NOMO-1 (cell line): ENCODE measurements at regions not wholly inside any gene's neighbourhood (a gene's known extent, or its start where the extent isn't known, plus 50 kb on each side); places are given as distances from the start of the nearest gene placed in this dataset.

Source experiments
- DNase-seq, 2 experiments: peaks; one replicate each; lab custom pipeline; 2025; ENCODE audit not compliant: unreplicated experiment in 2 of 2; lab: John Stamatoyannopoulos, UW

GRCh38 chr1:209341146-209341545 is 242.4 kb upstream of the CAMK1G start:
- no peak for DNase-seq

- no peak for DNase-seq
Observed at GRCh38 chr1:209341673-209342420, 241.7 kb upstream of the CAMK1G start.

GRCh38 chr1:209342441-209343175 is 240.9 kb upstream of the CAMK1G start:
- DNase-seq, result no peak

- no peak for DNase-seq
Observed at GRCh38 chr1:209343511-209343910, 240.0 kb upstream of the CAMK1G start.

DNA sequence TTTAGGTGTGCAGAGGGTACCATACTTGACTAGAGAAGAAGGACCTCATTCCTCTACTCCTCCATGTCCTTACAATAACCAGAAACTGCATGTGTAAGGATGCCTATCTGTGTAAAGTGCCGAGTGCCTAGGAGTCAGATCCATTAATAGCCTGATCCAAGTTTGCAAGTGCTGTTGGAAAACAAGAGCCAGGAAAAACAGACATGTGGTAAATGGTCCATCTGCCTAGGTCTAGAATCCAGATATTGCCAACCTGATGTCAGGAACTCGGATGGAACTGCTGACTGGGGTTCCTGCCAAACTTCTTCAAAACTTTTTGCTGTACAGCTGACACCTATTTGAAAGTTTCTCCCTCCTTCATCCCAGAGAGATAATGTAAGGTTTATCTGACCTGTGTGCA is 239.4 kb upstream of the CAMK1G start:
- no peak for DNase-seq

DNA sequence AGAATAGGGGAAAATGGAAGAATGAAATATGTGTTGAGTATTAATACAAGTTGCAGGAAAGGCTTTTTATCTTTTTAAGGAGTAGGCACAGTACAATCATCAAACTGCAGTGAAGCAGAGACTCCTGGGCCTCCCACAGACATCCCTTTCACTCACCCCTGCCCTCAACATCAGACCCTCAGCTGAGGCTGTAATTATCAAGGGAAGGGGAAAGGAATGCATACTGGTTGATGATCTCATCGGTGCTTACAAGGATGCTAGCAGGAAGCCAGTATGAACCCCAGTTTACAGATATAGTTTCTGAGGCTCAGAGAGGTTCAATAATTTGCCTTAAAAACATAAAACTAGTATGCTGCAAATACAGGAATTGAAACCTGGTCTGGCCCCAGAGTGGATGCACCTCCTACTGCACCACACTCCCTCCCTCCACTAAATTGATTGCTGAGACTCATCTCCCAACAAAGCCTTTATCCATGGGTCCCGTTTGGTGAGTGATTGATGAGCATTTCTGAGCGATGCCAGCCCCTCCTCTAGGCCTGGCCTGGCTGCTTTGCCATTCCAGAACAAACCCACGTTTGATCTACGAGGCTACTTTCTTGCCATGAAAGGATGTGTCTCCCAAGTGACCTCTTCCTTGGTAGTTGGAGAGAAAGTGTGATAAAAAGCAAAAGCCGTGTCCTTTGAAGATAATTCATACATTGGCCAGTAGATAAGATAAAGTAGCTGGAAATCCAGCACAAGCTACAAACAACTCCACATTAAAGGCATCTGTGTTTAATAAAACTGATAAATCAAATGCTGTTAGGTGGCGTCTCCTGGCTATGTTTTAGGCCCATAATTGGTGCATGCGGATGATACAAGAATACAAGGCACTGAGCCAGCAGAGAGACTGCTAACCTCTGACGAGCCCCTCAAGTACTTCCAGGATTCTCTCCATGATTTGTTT is 233.9 kb upstream of the CAMK1G start:
- DNase-seq, result peak in 1 of 2 experiments; percentile 14

- DNase-seq, result no peak
Observed at GRCh38 chr1:209353053-209353452, 230.5 kb upstream of the CAMK1G start.

GRCh38 chr1:209354111-209354839 is 229.2 kb upstream of the CAMK1G start:
- peak; percentile 42 to 64 for DNase-seq

- no peak for DNase-seq
Observed at GRCh38 chr1:209354840-209355165, 228.7 kb upstream of the CAMK1G start.

DNA sequence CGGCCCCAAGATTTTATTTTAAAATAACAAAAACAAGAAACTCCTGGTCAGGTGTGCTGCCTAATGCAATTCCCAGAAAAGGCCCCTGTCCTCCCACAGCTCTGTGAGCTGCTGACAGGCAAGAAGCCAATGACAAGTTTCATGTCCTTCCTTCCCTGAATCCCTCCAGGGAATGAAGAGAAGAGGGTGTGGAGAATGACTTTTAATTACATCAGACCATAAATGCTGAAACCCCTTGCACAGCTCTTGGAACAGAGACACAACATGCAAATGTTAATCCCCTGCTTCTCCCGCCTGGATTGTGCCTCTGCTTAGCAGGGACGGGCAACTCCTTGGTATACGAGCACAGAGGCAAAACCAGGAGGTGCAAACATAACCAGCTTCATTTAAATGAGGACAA is 228.1 kb upstream of the CAMK1G start:
- DNase-seq, result no peak

DNA sequence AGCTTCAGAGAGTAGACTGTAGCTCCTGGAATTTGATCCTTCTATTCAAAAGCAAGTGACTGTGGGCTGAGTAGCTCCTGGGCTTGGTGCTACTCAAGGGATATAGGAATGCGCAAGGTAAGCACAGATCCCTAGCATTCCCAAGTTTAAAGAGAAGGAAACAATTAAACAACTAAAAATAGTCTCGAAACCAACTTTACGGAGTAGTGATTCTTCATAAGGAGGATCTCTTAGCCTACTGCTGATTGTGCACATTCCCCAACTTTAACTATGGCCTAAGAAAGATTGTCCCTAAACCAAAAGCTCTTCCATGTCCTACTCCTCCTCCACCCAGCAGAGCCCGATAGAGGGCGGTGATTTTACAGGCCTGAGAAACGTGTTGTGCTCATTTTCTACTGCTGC is 226.5 kb upstream of the CAMK1G start:
- DNase-seq, result no peak

DNA sequence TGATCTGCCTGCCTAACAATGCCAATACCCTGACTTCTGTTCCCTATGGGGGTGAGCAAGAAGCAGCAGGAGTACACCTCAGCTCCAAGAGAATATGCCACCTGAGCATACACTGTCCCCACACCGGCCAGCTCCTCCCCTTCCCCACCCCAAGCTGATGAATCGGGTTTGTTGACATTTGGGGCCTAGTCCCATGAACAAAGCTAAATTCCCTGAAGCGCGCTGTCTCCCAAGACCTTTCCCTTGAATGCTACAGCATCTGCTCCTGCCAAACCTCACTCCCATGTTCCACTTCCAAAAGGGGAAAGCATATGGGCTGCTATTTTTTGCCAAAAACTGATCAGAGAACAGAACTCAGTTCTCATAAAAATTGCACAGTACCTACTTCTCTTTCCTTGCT is 220.4 kb upstream of the CAMK1G start:
- no peak for DNase-seq

DNA sequence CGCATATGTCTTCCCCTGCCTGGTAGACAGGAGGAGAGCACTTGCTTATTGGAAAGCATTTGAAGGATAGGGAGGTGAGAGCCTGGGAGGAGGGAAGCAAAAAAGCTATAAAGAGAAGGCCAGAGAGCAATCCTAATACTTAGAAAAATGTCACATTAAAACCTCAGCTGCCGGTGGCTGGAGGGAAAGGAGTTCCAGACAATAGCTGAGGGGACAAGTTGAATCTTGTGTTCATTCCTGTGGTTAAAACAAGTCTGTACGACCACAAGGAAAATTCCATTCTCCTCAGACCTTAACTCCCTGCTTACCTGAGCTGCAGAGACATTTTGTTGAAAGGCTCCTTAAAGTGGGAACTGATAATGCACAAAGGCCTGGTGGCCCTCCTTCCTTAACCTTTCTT is 218.8 kb upstream of the CAMK1G start:
- DNase-seq, result no peak

GRCh38 chr1:209367061-209367772 is 216.3 kb upstream of the CAMK1G start:
- no peak for DNase-seq

DNA sequence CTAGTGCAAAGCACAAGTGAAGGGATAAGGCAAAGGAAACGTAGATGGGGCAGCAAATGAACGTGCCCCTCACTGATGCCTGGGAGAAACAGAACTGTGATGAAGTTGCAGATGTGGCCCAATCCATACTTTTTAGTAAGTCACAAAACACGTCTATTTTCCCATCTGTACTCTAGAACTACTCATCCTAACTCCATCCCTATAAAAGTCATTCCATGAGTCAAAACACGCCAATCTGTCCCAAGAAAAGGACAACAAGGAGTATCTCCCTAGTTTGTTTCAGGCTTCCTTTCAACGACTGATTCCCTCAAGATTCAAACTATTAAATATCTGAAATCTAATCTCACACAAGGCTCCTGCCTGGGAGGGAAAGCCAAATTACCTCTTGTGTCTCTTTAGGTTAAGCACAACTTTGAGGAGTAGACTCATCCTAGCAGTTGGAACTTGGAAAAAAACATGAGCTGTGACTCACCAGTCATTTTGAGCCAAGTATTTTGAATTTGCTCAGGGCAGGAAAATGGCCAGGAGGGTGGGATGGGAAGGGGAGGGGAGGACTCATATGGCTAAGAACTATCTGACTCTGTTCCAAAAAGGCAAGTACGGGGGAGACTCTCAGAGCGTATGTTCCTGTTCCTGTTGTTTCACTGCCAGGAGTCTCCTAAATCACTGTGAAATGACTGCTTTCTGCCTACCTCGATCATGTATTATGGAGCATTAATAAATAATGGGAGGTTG is 214.5 kb upstream of the CAMK1G start:
- DNase-seq, result no peak

- DNase-seq, result no peak
Observed at GRCh38 chr1:209370241-209370995, 213.1 kb upstream of the CAMK1G start.

DNA sequence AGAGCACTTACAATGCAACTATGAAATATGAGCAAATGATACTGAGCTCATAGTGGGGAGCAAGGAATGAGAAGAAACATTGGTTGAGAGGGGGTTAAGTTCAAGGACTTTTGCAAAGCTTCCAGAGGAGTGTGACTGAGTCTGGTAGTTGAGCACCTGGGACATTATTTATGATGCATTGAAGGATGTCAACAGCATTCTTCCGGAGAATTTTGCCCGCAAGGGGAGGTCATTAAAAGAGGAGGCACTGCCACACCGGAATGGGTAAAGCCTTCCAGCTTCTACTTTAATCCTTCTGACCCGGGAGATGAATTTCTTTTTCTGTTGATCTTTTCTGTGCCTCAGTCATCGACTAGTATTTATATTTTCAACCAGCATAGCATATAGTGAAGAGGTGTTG is 208.4 kb upstream of the CAMK1G start:
- no peak for DNase-seq

GRCh38 chr1:209375671-209376365 is 207.7 kb upstream of the CAMK1G start:
- no peak for DNase-seq
